Keratinocyte (primary cell): ENCODE measurements at regions not wholly inside any gene's neighbourhood (a gene's known extent, or its start where the extent isn't known, plus 50 kb on each side); places are given as distances from the start of the nearest gene placed in this dataset.

ENCODE experiments used
- DNase-seq: peaks from one replicate; pipeline ENCODE4 v3.0.0-alpha.2; 2011; ENCODE audit warnings: low read depth, missing footprints, low spot score
- FAIRE-seq: peaks from 2 replicates; lab custom pipeline; 2011; peaks lifted over from hg19 to GRCh38; lab: Jason Lieb, UNC
- H2AFZ ChIP-seq: 2 replicates; pipeline ENCODE4 v1.6.0; 2012; ENCODE audit warnings: low read length, control low read depth, inconsistent platforms; ENCODE audit not compliant: control insufficient read depth
- H3K27ac ChIP-seq: 2 replicates; pipeline ENCODE4 v1.5.1; 2011; ENCODE audit warnings: low read length; ENCODE audit not compliant: control insufficient read depth, insufficient read depth
- H3K27me3 ChIP-seq: 3 replicates; pipeline ENCODE4 v1.6.0; 2011; ENCODE audit warnings: low read length; ENCODE audit not compliant: control insufficient read depth, insufficient read depth; ENCODE audit errors: extremely low read depth
- H3K36me3 ChIP-seq, 2 experiments: 2 replicates in 1 of 2; 3 replicates in 1 of 2; pipeline ENCODE4 v1.5.1; 2011; ENCODE audit warnings: low read length in 2 of 2, mild to moderate bottlenecking in 1 of 2; ENCODE audit not compliant: control insufficient read depth in 2 of 2, insufficient read depth in 2 of 2; ENCODE audit errors: extremely low read depth in 1 of 2
- H3K4me1 ChIP-seq: 3 replicates; pipeline ENCODE4 v1.5.1; 2011; ENCODE audit warnings: low read length; ENCODE audit not compliant: control insufficient read depth, insufficient read depth; ENCODE audit errors: extremely low read depth
- H3K4me2 ChIP-seq: 3 replicates; pipeline ENCODE4 v1.6.0; 2011; ENCODE audit warnings: low read depth, low read length; ENCODE audit not compliant: control insufficient read depth, insufficient read depth; ENCODE audit errors: extremely low read depth
- H3K4me3 ChIP-seq, 3 experiments: fragments of 200-600 bp in 1 of 3; sonication (generic) in 1 of 3; 2 replicates in 2 of 3; 3 replicates in 1 of 3; pipeline ENCODE4 v1.5.1; 2011 to 2016; ENCODE audit warnings: low read length in 3 of 3, mild to moderate bottlenecking in 3 of 3, control low read depth in 2 of 3, inconsistent platforms in 1 of 3, low read depth in 1 of 3, mixed read lengths in 1 of 3, mixed run types in 1 of 3, moderate library complexity in 1 of 3; ENCODE audit not compliant: control insufficient read depth in 2 of 3, insufficient read depth in 2 of 3; ENCODE audit errors: extremely low read depth in 1 of 3
- H3K79me2 ChIP-seq: 2 replicates; pipeline ENCODE4 v1.6.0; 2012; ENCODE audit warnings: low read length; ENCODE audit not compliant: control insufficient read depth, insufficient read depth
- H3K9ac ChIP-seq: 3 replicates; pipeline ENCODE4 v1.6.0; 2011; ENCODE audit warnings: low read length; ENCODE audit not compliant: control insufficient read depth, insufficient read depth; ENCODE audit errors: extremely low read depth
- H3K9me1 ChIP-seq: 3 replicates; pipeline ENCODE4 v1.6.0; 2011; ENCODE audit warnings: low read length; ENCODE audit not compliant: control insufficient read depth, insufficient read depth; ENCODE audit errors: extremely low read depth
- H3K9me3 ChIP-seq: 2 replicates; pipeline ENCODE4 v1.5.1; 2012; ENCODE audit warnings: low read depth, low read length; ENCODE audit not compliant: control insufficient read depth
- H4K20me1 ChIP-seq: 3 replicates; pipeline ENCODE4 v1.6.0; 2011; ENCODE audit warnings: low read length; ENCODE audit not compliant: control insufficient read depth, insufficient read depth; ENCODE audit errors: extremely low read depth
- EZH2 ChIP-seq: IDR thresholded peaks from one replicate; pipeline ENCODE4 v1.6.1; 2012; ENCODE audit warnings: inconsistent platforms, mild to moderate bottlenecking, low read length, moderate library complexity
- dilution Hi-C: fragments of 300-500 bp; cut with MboI; formaldehyde crosslinking; loops from one replicate; pipeline ENCODE4 v1.7.0; 2020; ENCODE audit warnings: low sequenced_read_pairs; ENCODE audit not compliant: extremely low pct_ligation_motif_present
- TF ChIP-seq, protein P1 (sequence below), 3 experiments: IDR thresholded peaks in 1 of 3; conservative IDR thresholded peaks in 1 of 3; optimal IDR thresholded peaks in 1 of 3; 2 replicates in 2 of 3; 3 replicates in 1 of 3; pipeline versions ENCODE3 to v1.5.1; 2011; ENCODE audit warnings: low read length in 3 of 3, mild to moderate bottlenecking in 3 of 3, moderate library complexity in 2 of 3, control low read depth in 1 of 3, inconsistent platforms in 1 of 3; ENCODE audit not compliant: insufficient read depth in 2 of 3; ENCODE audit errors: extremely low read depth in 1 of 3

DNA sequence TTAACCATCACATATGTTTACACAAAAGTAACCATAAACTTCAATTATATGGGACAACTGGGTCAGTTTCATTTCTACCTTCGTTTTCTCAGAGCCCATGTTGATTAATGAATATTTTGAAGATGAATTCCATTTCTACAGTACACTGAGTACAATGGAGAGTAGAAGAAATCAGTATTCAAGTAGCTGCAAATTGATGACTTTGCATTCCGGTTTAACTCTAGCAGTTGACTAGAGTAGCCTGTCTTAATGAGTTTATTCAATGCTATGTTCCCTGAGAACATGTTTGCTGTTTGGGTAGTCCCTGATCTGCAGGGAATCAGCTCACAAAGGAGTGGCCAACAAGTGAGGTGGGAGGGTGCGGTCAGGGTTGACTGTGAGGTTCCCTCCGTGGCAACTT, 168.3 kb downstream of the TRIML1 start:
- Histone ChIP-seq H3K27ac (no peak overlapping the region), H4K20me1 (no peaks in the 10 kb centered on the region), H3K9ac (no peak overlapping the region), H3K9me1 (no peaks in the 10 kb centered on the region), H2AFZ (no peak overlapping the region), H3K36me3 (no peaks in the 10 kb centered on the region), H3K79me2 (no peaks in the 10 kb centered on the region), H3K4me3 (no peak overlapping the region), H3K9me3 (peaks cover 3% of the 10 kb centered on the region), H3K4me1 (no peaks in the 10 kb centered on the region), H3K27me3 (no peaks in the 10 kb centered on the region), H3K4me2 (no peak overlapping the region)
- DNase-seq (no peak), FAIRE-seq (no peak)
- TF ChIP-seq, protein P1, sequence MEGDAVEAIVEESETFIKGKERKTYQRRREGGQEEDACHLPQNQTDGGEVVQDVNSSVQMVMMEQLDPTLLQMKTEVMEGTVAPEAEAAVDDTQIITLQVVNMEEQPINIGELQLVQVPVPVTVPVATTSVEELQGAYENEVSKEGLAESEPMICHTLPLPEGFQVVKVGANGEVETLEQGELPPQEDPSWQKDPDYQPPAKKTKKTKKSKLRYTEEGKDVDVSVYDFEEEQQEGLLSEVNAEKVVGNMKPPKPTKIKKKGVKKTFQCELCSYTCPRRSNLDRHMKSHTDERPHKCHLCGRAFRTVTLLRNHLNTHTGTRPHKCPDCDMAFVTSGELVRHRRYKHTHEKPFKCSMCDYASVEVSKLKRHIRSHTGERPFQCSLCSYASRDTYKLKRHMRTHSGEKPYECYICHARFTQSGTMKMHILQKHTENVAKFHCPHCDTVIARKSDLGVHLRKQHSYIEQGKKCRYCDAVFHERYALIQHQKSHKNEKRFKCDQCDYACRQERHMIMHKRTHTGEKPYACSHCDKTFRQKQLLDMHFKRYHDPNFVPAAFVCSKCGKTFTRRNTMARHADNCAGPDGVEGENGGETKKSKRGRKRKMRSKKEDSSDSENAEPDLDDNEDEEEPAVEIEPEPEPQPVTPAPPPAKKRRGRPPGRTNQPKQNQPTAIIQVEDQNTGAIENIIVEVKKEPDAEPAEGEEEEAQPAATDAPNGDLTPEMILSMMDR (optimal IDR thresholded peaks at IDR 0.05 in 1 of 3, IDR thresholded peaks at IDR 0.05 in 1 of 3, conservative IDR thresholded peaks at IDR 0.05 in 1 of 3; ENCODE audit: extremely low read depth in 1 of 3, insufficient read depth in 2 of 3, low read length in 3 of 3), result no peak
- TF ChIP-seq EZH2, result no peak
- dilution Hi-C loops, result no loop called here

DNA sequence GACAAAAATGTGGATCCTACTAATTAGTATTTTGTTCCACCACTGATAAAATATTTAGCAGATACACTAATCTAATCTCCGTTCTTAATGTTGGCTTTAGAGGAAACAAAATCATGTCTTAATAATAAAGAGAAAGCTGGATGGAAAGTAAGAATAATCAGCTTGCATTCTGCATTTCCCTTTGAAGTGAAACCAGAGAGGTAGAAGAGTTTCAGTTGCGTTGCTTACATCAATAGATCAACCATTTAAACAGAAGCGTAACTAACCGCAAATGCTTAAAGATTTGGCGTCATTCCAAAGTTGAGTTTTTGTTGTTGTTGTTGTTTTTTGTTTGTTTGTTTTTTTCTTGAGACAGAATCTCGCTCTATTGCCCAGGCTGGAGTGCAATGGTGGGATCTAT, 168.9 kb downstream of the TRIML1 start:
- no peak overlapping the region for H2AFZ ChIP-seq
- H3K4me1 ChIP-seq, result no peaks in the 10 kb centered on the region
- H3K27me3 ChIP-seq, result no peaks in the 10 kb centered on the region
- no peak overlapping the region for H3K4me2 ChIP-seq
- no peaks in the 10 kb centered on the region for H4K20me1 ChIP-seq
- TF ChIP-seq, protein P1 (optimal IDR thresholded peaks at IDR 0.05 in 1 of 3, IDR thresholded peaks at IDR 0.05 in 1 of 3, conservative IDR thresholded peaks at IDR 0.05 in 1 of 3; ENCODE audit: extremely low read depth in 1 of 3, insufficient read depth in 2 of 3, low read length in 3 of 3), result no peak
- TF ChIP-seq EZH2, result no peak
- dilution Hi-C loops, result no loop called here
- H3K9ac ChIP-seq, result no peak overlapping the region
- no peak overlapping the region for H3K27ac ChIP-seq
- no peak overlapping the region for H3K4me3 ChIP-seq
- FAIRE-seq (no peak), DNase-seq (no peak)
- peaks cover 3% of the 10 kb centered on the region for H3K9me3 ChIP-seq
- no peaks in the 10 kb centered on the region for H3K79me2 ChIP-seq
- no peaks in the 10 kb centered on the region for H3K36me3 ChIP-seq
- H3K9me1 ChIP-seq, result no peaks in the 10 kb centered on the region
